GM23338 (cell line): ENCODE measurements at regions not wholly inside any gene's neighbourhood (a gene's known extent, or its start where the extent isn't known, plus 50 kb on each side); places are given as distances from the start of the nearest gene placed in this dataset.

ENCODE experiments used
- CREB1 ChIP-seq: fragments of 250-450 bp; sonication (Bioruptor Pico); IDR thresholded peaks from 2 replicates; pipeline ENCODE4 v1.5.0; 2020; ENCODE audit warnings: low read depth, mild to moderate bottlenecking, moderate library complexity
- EZH2 ChIP-seq: fragments of 200-600 bp; sonication (generic); IDR thresholded peaks from one replicate; pipeline ENCODE4 v1.8.0; 2017; ENCODE audit warnings: antibody characterized with exemption, mild to moderate bottlenecking, low read depth; ENCODE audit not compliant: unreplicated experiment
- EZH2phosphoT487 ChIP-seq: fragments of 200-600 bp; sonication (generic); IDR thresholded peaks from one replicate; pipeline ENCODE4 v1.8.1; 2018; ENCODE audit warnings: antibody characterized with exemption; ENCODE audit not compliant: unreplicated experiment
- JUNB ChIP-seq: IDR thresholded peaks from one replicate; pipeline ENCODE4 v1.6.1; 2016; ENCODE audit warnings: antibody characterized with exemption; ENCODE audit not compliant: unreplicated experiment
- NANOG ChIP-seq: IDR thresholded peaks from 2 replicates; pipeline ENCODE4 v1.6.1; 2016; ENCODE audit warnings: antibody characterized with exemption, borderline replicate concordance
- POLR2AphosphoS5 ChIP-seq: IDR thresholded peaks from 2 replicates; pipeline ENCODE4 v1.6.1; 2016; ENCODE audit warnings: antibody characterized with exemption, low read depth
- STAT1 ChIP-seq: IDR thresholded peaks from one replicate; pipeline ENCODE4 v1.6.1; 2016; ENCODE audit warnings: antibody characterized with exemption; ENCODE audit not compliant: unreplicated experiment
- ZNF114 ChIP-seq: fragments of 250-450 bp; sonication (Bioruptor Pico); IDR thresholded peaks from 2 replicates; pipeline ENCODE4 v1.5.0; 2020; ENCODE audit warnings: mild to moderate bottlenecking, moderate library complexity
- TF ChIP-seq, protein P1 (sequence below), 2 experiments: fragments of 200-600 bp in 1 of 2; sonication (generic) in 1 of 2; conservative IDR thresholded peaks; 2 replicates each; pipeline versions ENCODE4 v1.5.1 to v1.6.1; 2016 to 2017; ENCODE audit warnings: antibody characterized with exemption in 2 of 2, low read depth in 2 of 2, mild to moderate bottlenecking in 2 of 2, moderate library complexity in 1 of 2
- TF ChIP-seq, protein P2 (sequence below): IDR thresholded peaks from one replicate; pipeline ENCODE4 v1.6.1; 2018; ENCODE audit warnings: antibody characterized with exemption; ENCODE audit not compliant: unreplicated experiment
- TF ChIP-seq, protein P3 (sequence below): IDR thresholded peaks from 2 replicates; pipeline ENCODE4 v1.6.1; 2016; ENCODE audit warnings: antibody characterized with exemption
- TF ChIP-seq, protein P4 (sequence below): fragments of 250-450 bp; sonication (Bioruptor Pico); IDR thresholded peaks from 2 replicates; pipeline ENCODE4 v1.5.0; 2020; ENCODE audit warnings: mild to moderate bottlenecking, moderate library complexity

DNA sequence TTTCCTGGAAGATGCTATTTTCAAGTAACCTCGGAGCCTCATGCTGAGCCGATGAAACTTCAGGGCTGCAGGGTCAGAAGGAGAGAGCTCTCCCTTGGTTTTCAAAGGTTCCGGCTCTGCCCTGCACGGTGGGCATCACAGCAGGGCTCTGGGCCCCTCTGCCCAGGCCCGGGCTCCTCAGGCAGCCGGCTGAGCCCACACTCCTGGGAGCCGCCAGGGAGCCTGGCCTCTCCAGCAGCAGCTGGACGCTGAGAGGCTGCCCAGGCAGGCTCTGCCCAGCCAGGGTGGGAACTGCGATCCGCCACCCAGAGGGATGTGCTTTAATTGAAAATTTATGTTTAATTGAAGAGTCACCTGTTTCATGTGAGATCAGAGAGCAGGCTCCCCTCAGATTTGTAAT, 97.5 kb upstream of the MGMT start:
- TF ChIP-seq, protein P1, sequence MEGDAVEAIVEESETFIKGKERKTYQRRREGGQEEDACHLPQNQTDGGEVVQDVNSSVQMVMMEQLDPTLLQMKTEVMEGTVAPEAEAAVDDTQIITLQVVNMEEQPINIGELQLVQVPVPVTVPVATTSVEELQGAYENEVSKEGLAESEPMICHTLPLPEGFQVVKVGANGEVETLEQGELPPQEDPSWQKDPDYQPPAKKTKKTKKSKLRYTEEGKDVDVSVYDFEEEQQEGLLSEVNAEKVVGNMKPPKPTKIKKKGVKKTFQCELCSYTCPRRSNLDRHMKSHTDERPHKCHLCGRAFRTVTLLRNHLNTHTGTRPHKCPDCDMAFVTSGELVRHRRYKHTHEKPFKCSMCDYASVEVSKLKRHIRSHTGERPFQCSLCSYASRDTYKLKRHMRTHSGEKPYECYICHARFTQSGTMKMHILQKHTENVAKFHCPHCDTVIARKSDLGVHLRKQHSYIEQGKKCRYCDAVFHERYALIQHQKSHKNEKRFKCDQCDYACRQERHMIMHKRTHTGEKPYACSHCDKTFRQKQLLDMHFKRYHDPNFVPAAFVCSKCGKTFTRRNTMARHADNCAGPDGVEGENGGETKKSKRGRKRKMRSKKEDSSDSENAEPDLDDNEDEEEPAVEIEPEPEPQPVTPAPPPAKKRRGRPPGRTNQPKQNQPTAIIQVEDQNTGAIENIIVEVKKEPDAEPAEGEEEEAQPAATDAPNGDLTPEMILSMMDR (conservative IDR thresholded peaks at IDR 0.05; ENCODE audit: low read depth in 2 of 2) = no peak
- TF ChIP-seq EZH2 (no peak), POLR2AphosphoS5 (no peak), NANOG (no peak), EZH2phosphoT487 (no peak), JUNB (no peak), CREB1 (CRISPR knock-in tag) (no peak), STAT1 (no peak), ZNF114 (no peak)
- TF ChIP-seq, protein P2, sequence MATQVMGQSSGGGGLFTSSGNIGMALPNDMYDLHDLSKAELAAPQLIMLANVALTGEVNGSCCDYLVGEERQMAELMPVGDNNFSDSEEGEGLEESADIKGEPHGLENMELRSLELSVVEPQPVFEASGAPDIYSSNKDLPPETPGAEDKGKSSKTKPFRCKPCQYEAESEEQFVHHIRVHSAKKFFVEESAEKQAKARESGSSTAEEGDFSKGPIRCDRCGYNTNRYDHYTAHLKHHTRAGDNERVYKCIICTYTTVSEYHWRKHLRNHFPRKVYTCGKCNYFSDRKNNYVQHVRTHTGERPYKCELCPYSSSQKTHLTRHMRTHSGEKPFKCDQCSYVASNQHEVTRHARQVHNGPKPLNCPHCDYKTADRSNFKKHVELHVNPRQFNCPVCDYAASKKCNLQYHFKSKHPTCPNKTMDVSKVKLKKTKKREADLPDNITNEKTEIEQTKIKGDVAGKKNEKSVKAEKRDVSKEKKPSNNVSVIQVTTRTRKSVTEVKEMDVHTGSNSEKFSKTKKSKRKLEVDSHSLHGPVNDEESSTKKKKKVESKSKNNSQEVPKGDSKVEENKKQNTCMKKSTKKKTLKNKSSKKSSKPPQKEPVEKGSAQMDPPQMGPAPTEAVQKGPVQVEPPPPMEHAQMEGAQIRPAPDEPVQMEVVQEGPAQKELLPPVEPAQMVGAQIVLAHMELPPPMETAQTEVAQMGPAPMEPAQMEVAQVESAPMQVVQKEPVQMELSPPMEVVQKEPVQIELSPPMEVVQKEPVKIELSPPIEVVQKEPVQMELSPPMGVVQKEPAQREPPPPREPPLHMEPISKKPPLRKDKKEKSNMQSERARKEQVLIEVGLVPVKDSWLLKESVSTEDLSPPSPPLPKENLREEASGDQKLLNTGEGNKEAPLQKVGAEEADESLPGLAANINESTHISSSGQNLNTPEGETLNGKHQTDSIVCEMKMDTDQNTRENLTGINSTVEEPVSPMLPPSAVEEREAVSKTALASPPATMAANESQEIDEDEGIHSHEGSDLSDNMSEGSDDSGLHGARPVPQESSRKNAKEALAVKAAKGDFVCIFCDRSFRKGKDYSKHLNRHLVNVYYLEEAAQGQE = no peak
- TF ChIP-seq, protein P3, sequence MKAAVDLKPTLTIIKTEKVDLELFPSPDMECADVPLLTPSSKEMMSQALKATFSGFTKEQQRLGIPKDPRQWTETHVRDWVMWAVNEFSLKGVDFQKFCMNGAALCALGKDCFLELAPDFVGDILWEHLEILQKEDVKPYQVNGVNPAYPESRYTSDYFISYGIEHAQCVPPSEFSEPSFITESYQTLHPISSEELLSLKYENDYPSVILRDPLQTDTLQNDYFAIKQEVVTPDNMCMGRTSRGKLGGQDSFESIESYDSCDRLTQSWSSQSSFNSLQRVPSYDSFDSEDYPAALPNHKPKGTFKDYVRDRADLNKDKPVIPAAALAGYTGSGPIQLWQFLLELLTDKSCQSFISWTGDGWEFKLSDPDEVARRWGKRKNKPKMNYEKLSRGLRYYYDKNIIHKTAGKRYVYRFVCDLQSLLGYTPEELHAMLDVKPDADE = no peak
- TF ChIP-seq, protein P4, sequence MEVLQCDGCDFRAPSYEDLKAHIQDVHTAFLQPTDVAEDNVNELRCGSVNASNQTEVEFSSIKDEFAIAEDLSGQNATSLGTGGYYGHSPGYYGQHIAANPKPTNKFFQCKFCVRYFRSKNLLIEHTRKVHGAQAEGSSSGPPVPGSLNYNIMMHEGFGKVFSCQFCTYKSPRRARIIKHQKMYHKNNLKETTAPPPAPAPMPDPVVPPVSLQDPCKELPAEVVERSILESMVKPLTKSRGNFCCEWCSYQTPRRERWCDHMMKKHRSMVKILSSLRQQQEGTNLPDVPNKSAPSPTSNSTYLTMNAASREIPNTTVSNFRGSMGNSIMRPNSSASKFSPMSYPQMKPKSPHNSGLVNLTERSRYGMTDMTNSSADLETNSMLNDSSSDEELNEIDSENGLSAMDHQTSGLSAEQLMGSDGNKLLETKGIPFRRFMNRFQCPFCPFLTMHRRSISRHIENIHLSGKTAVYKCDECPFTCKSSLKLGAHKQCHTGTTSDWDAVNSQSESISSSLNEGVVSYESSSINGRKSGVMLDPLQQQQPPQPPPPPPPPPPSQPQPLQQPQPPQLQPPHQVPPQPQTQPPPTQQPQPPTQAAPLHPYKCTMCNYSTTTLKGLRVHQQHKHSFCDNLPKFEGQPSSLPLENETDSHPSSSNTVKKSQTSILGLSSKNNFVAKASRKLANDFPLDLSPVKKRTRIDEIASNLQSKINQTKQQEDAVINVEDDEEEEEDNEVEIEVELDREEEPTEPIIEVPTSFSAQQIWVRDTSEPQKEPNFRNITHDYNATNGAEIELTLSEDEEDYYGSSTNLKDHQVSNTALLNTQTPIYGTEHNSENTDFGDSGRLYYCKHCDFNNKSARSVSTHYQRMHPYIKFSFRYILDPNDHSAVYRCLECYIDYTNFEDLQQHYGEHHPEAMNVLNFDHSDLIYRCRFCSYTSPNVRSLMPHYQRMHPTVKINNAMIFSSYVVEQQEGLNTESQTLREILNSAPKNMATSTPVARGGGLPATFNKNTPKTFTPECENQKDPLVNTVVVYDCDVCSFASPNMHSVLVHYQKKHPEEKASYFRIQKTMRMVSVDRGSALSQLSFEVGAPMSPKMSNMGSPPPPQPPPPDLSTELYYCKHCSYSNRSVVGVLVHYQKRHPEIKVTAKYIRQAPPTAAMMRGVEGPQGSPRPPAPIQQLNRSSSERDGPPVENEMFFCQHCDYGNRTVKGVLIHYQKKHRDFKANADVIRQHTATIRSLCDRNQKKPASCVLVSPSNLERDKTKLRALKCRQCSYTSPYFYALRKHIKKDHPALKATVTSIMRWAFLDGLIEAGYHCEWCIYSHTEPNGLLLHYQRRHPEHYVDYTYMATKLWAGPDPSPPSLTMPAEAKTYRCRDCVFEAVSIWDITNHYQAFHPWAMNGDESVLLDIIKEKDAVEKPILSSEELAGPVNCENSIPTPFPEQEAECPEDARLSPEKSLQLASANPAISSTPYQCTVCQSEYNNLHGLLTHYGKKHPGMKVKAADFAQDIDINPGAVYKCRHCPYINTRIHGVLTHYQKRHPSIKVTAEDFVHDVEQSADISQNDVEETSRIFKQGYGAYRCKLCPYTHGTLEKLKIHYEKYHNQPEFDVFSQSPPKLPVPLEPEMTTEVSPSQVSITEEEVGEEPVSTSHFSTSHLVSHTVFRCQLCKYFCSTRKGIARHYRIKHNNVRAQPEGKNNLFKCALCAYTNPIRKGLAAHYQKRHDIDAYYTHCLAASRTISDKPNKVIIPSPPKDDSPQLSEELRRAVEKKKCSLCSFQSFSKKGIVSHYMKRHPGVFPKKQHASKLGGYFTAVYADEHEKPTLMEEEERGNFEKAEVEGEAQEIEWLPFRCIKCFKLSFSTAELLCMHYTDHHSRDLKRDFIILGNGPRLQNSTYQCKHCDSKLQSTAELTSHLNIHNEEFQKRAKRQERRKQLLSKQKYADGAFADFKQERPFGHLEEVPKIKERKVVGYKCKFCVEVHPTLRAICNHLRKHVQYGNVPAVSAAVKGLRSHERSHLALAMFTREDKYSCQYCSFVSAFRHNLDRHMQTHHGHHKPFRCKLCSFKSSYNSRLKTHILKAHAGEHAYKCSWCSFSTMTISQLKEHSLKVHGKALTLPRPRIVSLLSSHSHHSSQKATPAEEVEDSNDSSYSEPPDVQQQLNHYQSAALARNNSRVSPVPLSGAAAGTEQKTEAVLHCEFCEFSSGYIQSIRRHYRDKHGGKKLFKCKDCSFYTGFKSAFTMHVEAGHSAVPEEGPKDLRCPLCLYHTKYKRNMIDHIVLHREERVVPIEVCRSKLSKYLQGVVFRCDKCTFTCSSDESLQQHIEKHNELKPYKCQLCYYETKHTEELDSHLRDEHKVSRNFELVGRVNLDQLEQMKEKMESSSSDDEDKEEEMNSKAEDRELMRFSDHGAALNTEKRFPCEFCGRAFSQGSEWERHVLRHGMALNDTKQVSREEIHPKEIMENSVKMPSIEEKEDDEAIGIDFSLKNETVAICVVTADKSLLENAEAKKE (CRISPR knock-in tag) = no peak
